ENCODE measurements at regions not wholly inside any gene's neighbourhood (a gene's known extent, or its start where the extent isn't known, plus 50 kb on each side); places are given as distances from the start of the nearest gene placed in this dataset.
A peak's percentile ranks its signal among the peaks of the same experiment; 100 is the strongest.

DNA sequence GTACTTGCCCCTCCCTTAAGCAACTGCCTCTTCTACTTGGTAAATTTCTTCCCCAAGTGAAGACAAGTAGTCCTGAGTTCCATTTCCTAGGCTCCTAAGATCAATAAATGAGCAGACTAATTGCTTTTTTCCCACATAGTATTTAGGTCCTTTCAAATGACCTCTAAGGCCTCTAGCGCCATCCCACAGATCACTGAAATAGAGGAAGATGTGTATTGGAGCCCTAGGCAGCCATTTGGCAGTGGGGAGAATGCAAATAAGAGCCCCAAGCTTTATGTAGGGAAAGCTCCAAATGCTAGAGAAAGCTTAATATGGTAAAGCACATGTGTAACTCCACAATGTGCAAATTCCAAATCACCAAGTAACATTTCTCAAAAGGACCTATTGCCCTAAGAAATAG lies 316.5 kb upstream of the PHF14 start:
- no peak overlapping the region for H3K27ac ChIP-seq (ENCODE audit: insufficient read length, low read depth, low read length)
- no peak overlapping the region for H2BK12ac ChIP-seq (ENCODE audit: insufficient read length, low read depth, low read length)
- H3K9ac ChIP-seq (ENCODE audit: extremely low read depth, insufficient read length, low read length) = no peak overlapping the region
- H3K4me1 ChIP-seq (ENCODE audit: insufficient read depth, low read length) = peaks cover 5% of the 10 kb centered on the region; the same call in 1 of the 2 replicates
- H3K27me3 Mint-ChIP-seq (ENCODE audit: low read depth) = no peaks in the 10 kb centered on the region; the same call in 1 of the 2 replicates
- no peak overlapping the region for H3K18ac ChIP-seq (ENCODE audit: insufficient read length, low read depth, low read length)
- no peak overlapping the region for H4K5ac ChIP-seq (ENCODE audit: insufficient read length, low read depth, low read length)
- DNase-seq = peak; percentile 39
- no peak overlapping the region for H4K8ac ChIP-seq (replicated peaks; ENCODE audit: insufficient read length, low read depth, low read length)
- no peak overlapping the region for H3K14ac ChIP-seq (ENCODE audit: insufficient read depth, low read length)
- H3K9me3 Mint-ChIP-seq = no peaks in the 10 kb centered on the region
- no peak overlapping the region for H3K4me2 ChIP-seq (ENCODE audit: insufficient read depth, insufficient read length, low read length)
- H3K9me3 ChIP-seq (ENCODE audit: control insufficient read depth, low read depth, low read length) = no peaks in the 10 kb centered on the region
- no peak overlapping the region for H2BK5ac ChIP-seq (ENCODE audit: insufficient read length, low read length)
- H3T11ph ChIP-seq (ENCODE audit: low read length) = no peak overlapping the region
- no peaks in the 10 kb centered on the region for H4K20me1 ChIP-seq (ENCODE audit: control insufficient read depth, insufficient read depth, insufficient read length)
- H3K4ac ChIP-seq (ENCODE audit: low read depth, low read length) = no peak overlapping the region
- WGBS (ENCODE audit: extremely low coverage, insufficient read length, low lambda C conversion rate) = no CpG with 5 or more reads among the region's 1 CpG
- TF ChIP-seq, protein P1, sequence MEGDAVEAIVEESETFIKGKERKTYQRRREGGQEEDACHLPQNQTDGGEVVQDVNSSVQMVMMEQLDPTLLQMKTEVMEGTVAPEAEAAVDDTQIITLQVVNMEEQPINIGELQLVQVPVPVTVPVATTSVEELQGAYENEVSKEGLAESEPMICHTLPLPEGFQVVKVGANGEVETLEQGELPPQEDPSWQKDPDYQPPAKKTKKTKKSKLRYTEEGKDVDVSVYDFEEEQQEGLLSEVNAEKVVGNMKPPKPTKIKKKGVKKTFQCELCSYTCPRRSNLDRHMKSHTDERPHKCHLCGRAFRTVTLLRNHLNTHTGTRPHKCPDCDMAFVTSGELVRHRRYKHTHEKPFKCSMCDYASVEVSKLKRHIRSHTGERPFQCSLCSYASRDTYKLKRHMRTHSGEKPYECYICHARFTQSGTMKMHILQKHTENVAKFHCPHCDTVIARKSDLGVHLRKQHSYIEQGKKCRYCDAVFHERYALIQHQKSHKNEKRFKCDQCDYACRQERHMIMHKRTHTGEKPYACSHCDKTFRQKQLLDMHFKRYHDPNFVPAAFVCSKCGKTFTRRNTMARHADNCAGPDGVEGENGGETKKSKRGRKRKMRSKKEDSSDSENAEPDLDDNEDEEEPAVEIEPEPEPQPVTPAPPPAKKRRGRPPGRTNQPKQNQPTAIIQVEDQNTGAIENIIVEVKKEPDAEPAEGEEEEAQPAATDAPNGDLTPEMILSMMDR (conservative IDR thresholded peaks at IDR 0.05) = no peak
- H3K27ac Mint-ChIP-seq = no peak overlapping the region
- no peak overlapping the region for H3K23ac ChIP-seq (ENCODE audit: insufficient read length, low read depth, low read length)
- H3K36me3 Mint-ChIP-seq (ENCODE audit: insufficient read depth in 1 of 3, low read depth in 3 of 3) = no peaks in the 10 kb centered on the region
- no peak overlapping the region for H3K4me3 Mint-ChIP-seq
- no peak overlapping the region for H2BK20ac ChIP-seq (ENCODE audit: low read depth, low read length, poor library complexity, severe bottlenecking)
- no peak overlapping the region for H3K56ac ChIP-seq (ENCODE audit: insufficient read length, low read depth, low read length)
- H2BK120ac ChIP-seq (ENCODE audit: low read depth, low read length, poor library complexity, severe bottlenecking) = no peak overlapping the region
- H3K4me1 Mint-ChIP-seq = peaks cover 14 to 19% of the 10 kb centered on the region in 2 experiments
- no peaks in the 10 kb centered on the region for H3K79me1 ChIP-seq (ENCODE audit: insufficient read depth, low read depth, low read length, poor library complexity, severe bottlenecking)
- no peak overlapping the region for H2AFZ ChIP-seq (ENCODE audit: low read length)
- H4K91ac ChIP-seq (ENCODE audit: insufficient read length, low read depth, low read length) = no peak overlapping the region
- no peak overlapping the region for H2AK5ac ChIP-seq (ENCODE audit: insufficient read length, low read length)
- no peaks in the 10 kb centered on the region for H3K23me2 ChIP-seq (ENCODE audit: insufficient read length, low read depth, low read length, poor library complexity, severe bottlenecking)
- no peak overlapping the region for H2BK15ac ChIP-seq (ENCODE audit: low read depth, low read length)
- no peaks in the 10 kb centered on the region for H3K27me3 ChIP-seq (ENCODE audit: insufficient read depth, low read length)
- no peaks in the 10 kb centered on the region for H3K79me2 ChIP-seq (ENCODE audit: insufficient read depth, low read length)

All from H9 (cell line).